ENCODE measurements at regions not wholly inside any gene's neighbourhood (a gene's known extent, or its start where the extent isn't known, plus 50 kb on each side); places are given as distances from the start of the nearest gene placed in this dataset.

- no peaks in the 10 kb centered on the region for H3K4me1 ChIP-seq (replicated peaks in 1 of 4; ENCODE audit: control insufficient read depth in 3 of 4, insufficient read depth in 4 of 4, low read length in 3 of 4)
- TF ChIP-seq CTCF (IDR thresholded peaks at IDR 0.05; ENCODE audit: control extremely low read depth in 1 of 3, insufficient read depth in 1 of 3, low read depth in 1 of 3, low read length in 3 of 3) (peak in 2 of 3 experiments; percentile 44 to 63; a peak in 3 of 4 replicates), POU5F1 (IDR thresholded peaks at IDR 0.05; ENCODE audit: low read depth, low read length) (no peak), RAD21 (IDR thresholded peaks at IDR 0.05 in 1 of 2, conservative IDR thresholded peaks at IDR 0.05 in 1 of 2; ENCODE audit: low read depth in 2 of 2, low read length in 2 of 2) (peak; percentile 71 to 72)
- peak; percentile 72 for FAIRE-seq
Observed at GRCh38 chr12:125755512-125755911, 690.3 kb downstream of the AACS start.

More at GRCh38 chr12:125755512-125755911, 690.3 kb downstream of the AACS start:
- H2BK15ac ChIP-seq (ENCODE audit: low read length): no peak overlapping the region
- H3K4me2 ChIP-seq (ENCODE audit: insufficient read depth in 1 of 2, low read depth in 2 of 2, low read length in 2 of 2): no peak overlapping the region
- CTCF ChIA-PET (ENCODE audit: partially characterized antibody): interaction anchor here (0.6 to 2.0 kb wide), 24 partner anchors 9 to 204 kb away, joined by 3 to 18 read pairs (median 3); no protein-coding TSS in a partner anchor
- no peak overlapping the region for H3K23ac ChIP-seq (ENCODE audit: insufficient read length)
- H4K20me1 ChIP-seq (replicated peaks in 1 of 2; ENCODE audit: control insufficient read depth in 1 of 2, insufficient read depth in 2 of 2, low read length in 2 of 2): no peaks in the 10 kb centered on the region
- no peak overlapping the region for H2AK5ac ChIP-seq (ENCODE audit: low read depth, low read length)
- no peak overlapping the region for H2BK12ac ChIP-seq (ENCODE audit: low read depth, low read length)
- H3K79me2 ChIP-seq (ENCODE audit: control insufficient read depth in 1 of 2, insufficient read depth in 2 of 2, low read length in 2 of 2): no peaks in the 10 kb centered on the region
- H3K9me3 ChIP-seq (ENCODE audit: insufficient read depth in 2 of 2, low read depth in 1 of 2, low read length in 1 of 2): no peaks in the 10 kb centered on the region
- no peak overlapping the region for H4K8ac ChIP-seq (ENCODE audit: extremely low read depth, insufficient read depth, low read length)
- H2BK5ac ChIP-seq (ENCODE audit: low read depth, low read length): no peak overlapping the region
- H3K27ac ChIP-seq (ENCODE audit: low read depth, low read length): no peak overlapping the region
- H2AFZ ChIP-seq (ENCODE audit: low read length): no peak overlapping the region
- H3K79me1 ChIP-seq (ENCODE audit: low read depth, low read length): no peaks in the 10 kb centered on the region
- no peak overlapping the region for H3K14ac ChIP-seq (ENCODE audit: insufficient read length)
- no peak overlapping the region for H2BK120ac ChIP-seq (replicated peaks; ENCODE audit: low read depth, low read length)
- no peak overlapping the region for H4K5ac ChIP-seq (ENCODE audit: insufficient read length, low read depth, low read length)
- H3K18ac ChIP-seq (ENCODE audit: extremely low read depth, low read length): no peak overlapping the region
- no peak overlapping the region for H3K4ac ChIP-seq (replicated peaks; ENCODE audit: insufficient read length, low read depth, low read length)
- POLR2A ChIA-PET (ENCODE audit: partially characterized antibody): no interaction called here
- H3K9ac ChIP-seq (replicated peaks in 1 of 4; ENCODE audit: extremely low read depth in 1 of 4, low read depth in 3 of 4, low read length in 3 of 4): no peak overlapping the region
- DNase-seq (ENCODE audit: low read depth in 1 of 2, low spot score in 2 of 2): no peak
- no peak overlapping the region for H3K56ac ChIP-seq (replicated peaks; ENCODE audit: insufficient read length, low read depth, low read length)
- no peaks in the 10 kb centered on the region for H3K23me2 ChIP-seq (ENCODE audit: low read depth, low read length)
- WGBS, 2 experiments (ENCODE audit: extremely low coverage in 1 of 2, insufficient coverage in 1 of 2, insufficient read length in 1 of 2, insufficient replicate concordance in 2 of 2, low coverage in 1 of 2, low lambda C conversion rate in 2 of 2, missing lambda C conversion rate in 1 of 2): 72% methylated on average over 2 of the region's 2 CpGs; no CpG with 5 or more reads in 1 of the 2 experiments
- H4K91ac ChIP-seq (replicated peaks; ENCODE audit: insufficient read length, low read length): no peak overlapping the region
- H3K27me3 ChIP-seq (replicated peaks in 1 of 4; ENCODE audit: control insufficient read depth in 3 of 4, extremely low read depth in 1 of 4, insufficient read depth in 3 of 4, low read length in 3 of 4): no peaks in the 10 kb centered on the region
- no peak overlapping the region for H3K4me3 ChIP-seq (ENCODE audit: extremely low read depth in 1 of 4, insufficient read depth in 2 of 4, low read depth in 3 of 4, low read length in 4 of 4)
- H2BK20ac ChIP-seq (ENCODE audit: low read length): no peak overlapping the region
- no peaks in the 10 kb centered on the region for H3K36me3 ChIP-seq (ENCODE audit: control insufficient read depth in 2 of 4, insufficient read depth in 4 of 4, low read length in 3 of 4)
